ENCODE measurements at regions not wholly inside any gene's neighbourhood (a gene's known extent, or its start where the extent isn't known, plus 50 kb on each side); places are given as distances from the start of the nearest gene placed in this dataset.

GRCh38 chr3:139119331-139120025, 74.8 kb upstream of the PRR23C start:
- no peak for DNase-seq
- intact Hi-C loops (cut with DNase I) = loop anchor here (2.0 kb wide), 1 partner anchor 205 kb away; no protein-coding TSS in a partner anchor
- Histone ChIP-seq H3K4me3 (no peak overlapping the region), H3K27me3 (no peaks in the 10 kb centered on the region), H3K9me3 (no peaks in the 10 kb centered on the region), H3K4me1 (no peaks in the 10 kb centered on the region), H3K27ac (no peak overlapping the region), H3K36me3 (no peaks in the 10 kb centered on the region)
- 89 to 90% methylated on average over 1 of the region's 1 CpG for WGBS, 2 donors
- no peak for TF ChIP-seq CTCF (IDR thresholded peaks at IDR 0.05)
- TF ChIP-seq POLR2AphosphoS5 (IDR thresholded peaks at IDR 0.05) = no peak
- no peak for TF ChIP-seq POLR2A (IDR thresholded peaks at IDR 0.05)
- no peak for TF ChIP-seq EP300 (IDR thresholded peaks at IDR 0.05)

- no peak for TF ChIP-seq EP300 (IDR thresholded peaks at IDR 0.05)
- no peak for TF ChIP-seq POLR2AphosphoS5 (IDR thresholded peaks at IDR 0.05)
- TF ChIP-seq CTCF (IDR thresholded peaks at IDR 0.05) = no peak
- TF ChIP-seq POLR2A (IDR thresholded peaks at IDR 0.05) = no peak
- no peaks in the 10 kb centered on the region for H3K36me3 ChIP-seq
- 58 to 60% methylated on average over 9 of the region's 9 CpGs for WGBS, 2 donors
- H3K27ac ChIP-seq = no peak overlapping the region
- H3K4me1 ChIP-seq = no peaks in the 10 kb centered on the region
- no peaks in the 10 kb centered on the region for H3K9me3 ChIP-seq
- H3K27me3 ChIP-seq = no peaks in the 10 kb centered on the region
- intact Hi-C loops (cut with DNase I) = no loop called here
- DNase-seq = no peak
- no peak overlapping the region for H3K4me3 ChIP-seq
Observed at GRCh38 chr3:139120086-139121056, 75.7 kb upstream of the PRR23C start.

DNA sequence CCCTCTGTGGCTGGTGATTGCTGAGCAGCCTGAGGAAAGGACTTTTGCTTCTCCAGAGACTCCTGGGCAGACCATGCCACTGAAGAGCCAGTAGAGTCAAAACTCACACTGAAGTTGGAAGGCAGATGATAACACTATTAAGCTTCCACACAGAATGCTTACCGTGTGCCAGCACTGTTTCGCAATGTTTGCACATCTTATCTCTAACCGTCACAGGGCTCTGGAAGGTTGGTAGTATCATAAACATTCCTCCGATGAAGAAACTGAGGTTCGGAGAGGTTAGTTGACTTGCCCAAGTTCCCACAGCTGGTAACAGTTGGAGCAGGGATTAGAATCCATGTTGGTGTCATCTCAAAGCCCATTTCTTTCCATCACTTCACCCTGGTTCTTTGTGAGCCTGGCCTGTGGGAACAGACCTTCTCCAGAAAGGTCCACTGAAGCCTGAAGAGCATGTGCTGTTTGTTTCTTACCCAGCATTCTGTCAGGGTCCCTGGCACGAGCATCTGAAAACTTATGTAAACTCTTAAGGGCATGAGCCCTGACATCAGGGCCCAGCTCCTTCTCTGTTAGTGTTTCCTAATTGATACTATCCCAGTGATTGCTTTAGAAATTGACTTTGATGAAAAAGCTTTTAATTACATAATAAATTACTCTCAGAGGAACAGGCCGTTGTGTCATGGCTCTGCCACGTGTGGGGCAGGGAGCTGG, 77.0 kb upstream of the PRR23C start:
- no peak for TF ChIP-seq POLR2A (IDR thresholded peaks at IDR 0.05)
- no peak for TF ChIP-seq POLR2AphosphoS5 (IDR thresholded peaks at IDR 0.05)
- no peak for TF ChIP-seq EP300 (IDR thresholded peaks at IDR 0.05)
- no peak for TF ChIP-seq CTCF (IDR thresholded peaks at IDR 0.05)
- no peaks in the 10 kb centered on the region for H3K27me3 ChIP-seq
- H3K9me3 ChIP-seq = no peaks in the 10 kb centered on the region
- no peak overlapping the region for H3K4me3 ChIP-seq
- peak overlapping the region in 1 of 4 donors; percentile 18 for H3K27ac ChIP-seq
- intact Hi-C loops (cut with DNase I) = no loop called here
- DNase-seq = no peak
- H3K4me1 ChIP-seq = no peaks in the 10 kb centered on the region
- WGBS, 2 donors = 10 to 58% methylated on average over 8 of the region's 8 CpGs
- H3K36me3 ChIP-seq = no peaks in the 10 kb centered on the region

DNA sequence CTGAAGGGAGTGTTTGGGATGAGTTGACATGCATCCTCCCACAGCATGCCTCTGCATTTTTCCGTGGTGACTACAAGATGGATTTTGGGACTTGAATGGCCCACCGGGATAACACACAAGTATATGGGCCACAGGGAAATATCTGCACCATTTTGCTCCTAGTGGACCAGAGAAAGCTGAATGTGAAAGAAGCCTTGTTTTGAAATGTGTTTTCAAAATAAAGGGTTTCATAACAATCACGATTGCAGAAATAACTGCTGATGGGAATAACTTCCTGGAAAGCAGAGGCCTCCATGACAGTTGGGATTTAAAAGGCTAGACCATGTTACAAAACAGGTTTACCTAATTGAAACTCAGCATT, 77.5 kb upstream of the PRR23C start:
- DNase-seq = no peak
- 66 to 73% methylated on average over 3 of the region's 3 CpGs for WGBS, 2 donors

More for the DNA sequence above, 77.5 kb upstream of the PRR23C start:
- peak overlapping the region in 1 of 4 donors; percentile 18 for H3K27ac ChIP-seq
- no peak overlapping the region for H3K4me3 ChIP-seq
- intact Hi-C loops (cut with DNase I) = no loop called here
- H3K4me1 ChIP-seq = no peaks in the 10 kb centered on the region
- H3K9me3 ChIP-seq = no peaks in the 10 kb centered on the region
- TF ChIP-seq CTCF (IDR thresholded peaks at IDR 0.05) = no peak
- TF ChIP-seq POLR2AphosphoS5 (IDR thresholded peaks at IDR 0.05) = no peak
- no peaks in the 10 kb centered on the region for H3K36me3 ChIP-seq
- no peaks in the 10 kb centered on the region for H3K27me3 ChIP-seq

All from sigmoid colon (tissue), 6 donors.